MM.1S (cell line): ENCODE measurements at regions not wholly inside any gene's neighbourhood (a gene's known extent, or its start where the extent isn't known, plus 50 kb on each side); places are given as distances from the start of the nearest gene placed in this dataset.

Experiments
- DNase-seq: peaks from one replicate; pipeline ENCODE4 v3.0.0-alpha.2; 2015
- H2AFZ ChIP-seq: fragments of 300-600 bp; sonication (generic); 2 replicates; pipeline ENCODE4 v1.6.0; 2016; ENCODE audit warnings: antibody characterized with exemption, low read length
- H3F3A ChIP-seq: fragments of 300-600 bp; sonication (generic); 2 replicates; pipeline ENCODE4 v1.6.1; 2016; ENCODE audit warnings: mild to moderate bottlenecking, antibody characterized with exemption, low read length, moderate library complexity, mixed read lengths; ENCODE audit not compliant: insufficient read depth
- H3K27ac ChIP-seq: fragments of 300-600 bp; sonication (generic); 2 replicates; pipeline ENCODE4 v1.5.1; 2016; ENCODE audit warnings: mild to moderate bottlenecking, low read length
- H3K27me3 ChIP-seq: fragments of 300-600 bp; sonication (generic); replicated peaks from 2 replicates; pipeline ENCODE4 v1.6.0; 2016; ENCODE audit warnings: low read length; ENCODE audit not compliant: insufficient read depth
- H3K36me3 ChIP-seq: fragments of 300-600 bp; sonication (generic); replicated peaks from 2 replicates; pipeline ENCODE4 v1.6.1; 2016; ENCODE audit warnings: mild to moderate bottlenecking, low read length, mixed read lengths; ENCODE audit not compliant: insufficient read depth
- H3K4me1 ChIP-seq: fragments of 300-600 bp; sonication (generic); 2 replicates; pipeline ENCODE4 v1.6.1; 2016; ENCODE audit warnings: low read length, mixed read lengths
- H3K4me2 ChIP-seq: fragments of 300-600 bp; sonication (generic); 2 replicates; pipeline ENCODE4 v1.6.0; 2016; ENCODE audit warnings: low read depth, low read length
- H3K4me3 ChIP-seq: fragments of 300-600 bp; sonication (generic); 2 replicates; pipeline ENCODE4 v1.5.1; 2016; ENCODE audit warnings: low read length, mixed read lengths
- H3K79me2 ChIP-seq: fragments of 300-600 bp; sonication (generic); 2 replicates; pipeline ENCODE4 v1.6.1; 2016; ENCODE audit warnings: mixed run types, low read length, mixed read lengths
- H3K9ac ChIP-seq: fragments of 300-600 bp; sonication (generic); 2 replicates; pipeline ENCODE4 v1.6.1; 2016; ENCODE audit warnings: low read length, mixed read lengths
- H3K9me2 ChIP-seq: fragments of 300-600 bp; sonication (generic); replicated peaks from 2 replicates; pipeline ENCODE4 v1.6.1; 2016; ENCODE audit warnings: mild to moderate bottlenecking, low read length, mixed read lengths; ENCODE audit not compliant: insufficient read depth
- H3K9me3 ChIP-seq: fragments of 300-600 bp; sonication (generic); replicated peaks from 2 replicates; pipeline ENCODE4 v1.6.1; 2016; ENCODE audit warnings: mild to moderate bottlenecking, low read length, mixed read lengths; ENCODE audit not compliant: insufficient read depth
- H4K20me1 ChIP-seq: fragments of 300-600 bp; sonication (generic); 2 replicates; pipeline ENCODE4 v1.6.1; 2016; ENCODE audit warnings: mild to moderate bottlenecking, low read length, moderate library complexity, mixed read lengths; ENCODE audit not compliant: insufficient read depth
- CTCF ChIP-seq: fragments of 300-600 bp; sonication (generic); IDR thresholded peaks from 2 replicates; pipeline ENCODE4 v1.5.1; 2016; ENCODE audit warnings: antibody characterized with exemption, low read length, mixed read lengths
- EZH2 ChIP-seq: fragments of 300-600 bp; sonication (generic); optimal IDR thresholded peaks from 2 replicates; pipeline ENCODE3; 2017; ENCODE audit warnings: low read depth, mild to moderate bottlenecking, antibody characterized with exemption, low read length, mixed read lengths
- EZH2phosphoT487 ChIP-seq: fragments of 300-600 bp; sonication (generic); IDR thresholded peaks from 2 replicates; pipeline ENCODE4 v1.6.1; 2018; ENCODE audit warnings: antibody characterized with exemption, low read length

- no peaks in the 10 kb centered on the region for H3K36me3 ChIP-seq
- H3K27ac ChIP-seq = no peak overlapping the region
- H2AFZ ChIP-seq = no peak overlapping the region
- H4K20me1 ChIP-seq = no peaks in the 10 kb centered on the region
- H3K27me3 ChIP-seq = no peaks in the 10 kb centered on the region
- H3K4me2 ChIP-seq = no peak overlapping the region
- H3F3A ChIP-seq = no peaks in the 10 kb centered on the region
- H3K9me3 ChIP-seq = no peaks in the 10 kb centered on the region
- no peak for DNase-seq
- H3K4me3 ChIP-seq = no peak overlapping the region
- H3K4me1 ChIP-seq = no peaks in the 10 kb centered on the region
- H3K9ac ChIP-seq = no peak overlapping the region
- H3K9me2 ChIP-seq = no peaks in the 10 kb centered on the region
- no peaks in the 10 kb centered on the region for H3K79me2 ChIP-seq
- no peak for TF ChIP-seq CTCF
- no peak for TF ChIP-seq EZH2
- TF ChIP-seq EZH2phosphoT487 = no peak
Measured at GRCh38 chr5:94039101-94039500, 297.7 kb upstream of the POU5F2 start.

GRCh38 chr5:94031631-94032030, 290.2 kb upstream of the POU5F2 start:
- Histone ChIP-seq H3K9me3 (no peaks in the 10 kb centered on the region), H2AFZ (no peak overlapping the region), H3K4me2 (no peak overlapping the region), H3K9ac (no peak overlapping the region), H3K27ac (no peak overlapping the region), H3K9me2 (no peaks in the 10 kb centered on the region), H3K79me2 (no peaks in the 10 kb centered on the region), H3K27me3 (no peaks in the 10 kb centered on the region), H3K4me1 (no peaks in the 10 kb centered on the region), H3F3A (no peaks in the 10 kb centered on the region), H3K4me3 (no peak overlapping the region), H3K36me3 (no peaks in the 10 kb centered on the region), H4K20me1 (no peaks in the 10 kb centered on the region)
- DNase-seq = no peak
- TF ChIP-seq EZH2phosphoT487 (no peak), CTCF (no peak), EZH2 (no peak)

- no peak overlapping the region for H3K4me2 ChIP-seq
- H4K20me1 ChIP-seq = no peaks in the 10 kb centered on the region
- no peak overlapping the region for H2AFZ ChIP-seq
- H3F3A ChIP-seq = no peaks in the 10 kb centered on the region
- H3K4me3 ChIP-seq = no peak overlapping the region
- no peak overlapping the region for H3K27ac ChIP-seq
- no peaks in the 10 kb centered on the region for H3K9me3 ChIP-seq
- no peak overlapping the region for H3K9ac ChIP-seq
- H3K4me1 ChIP-seq = no peaks in the 10 kb centered on the region
- H3K79me2 ChIP-seq = no peaks in the 10 kb centered on the region
- H3K9me2 ChIP-seq = no peaks in the 10 kb centered on the region
- no peak for TF ChIP-seq CTCF
- no peak for TF ChIP-seq EZH2phosphoT487
- no peak for TF ChIP-seq EZH2
- no peaks in the 10 kb centered on the region for H3K27me3 ChIP-seq
- no peaks in the 10 kb centered on the region for H3K36me3 ChIP-seq
- DNase-seq = no peak
Measured at GRCh38 chr5:94028001-94028400, 286.6 kb upstream of the POU5F2 start.
